Ovary (tissue), 3 donors: ENCODE measurements at regions not wholly inside any gene's neighbourhood (a gene's known extent, or its start where the extent isn't known, plus 50 kb on each side); places are given as distances from the start of the nearest gene placed in this dataset.

Source experiments
- CTCF ChIP-seq, 3 donors: fragments of 450-650 bp in 2 of 3; fragments of 200-600 bp in 1 of 3; IDR thresholded peaks; one replicate each; pipeline versions ENCODE4 v1.5.1 to v1.8.0; 2016 to 2022; ENCODE audit warnings: antibody characterized with exemption in 3 of 3, mild to moderate bottlenecking in 1 of 3
- EP300 ChIP-seq: sonication (generic); formaldehyde crosslinking; IDR thresholded peaks from one replicate; pipeline ENCODE4 v1.6.1; 2017; ENCODE audit warnings: antibody characterized with exemption
- POLR2A ChIP-seq: fragments of 450-650 bp; IDR thresholded peaks from one replicate; pipeline ENCODE4 v1.6.1; 2017; ENCODE audit warnings: antibody characterized with exemption, mild to moderate bottlenecking, moderate library complexity
- donor health status: DM: no; HTN: no; CAD: no.

GRCh38 chr10:33047655-33048054 lies 89.6 kb upstream of the ITGB1 start:
- TF ChIP-seq CTCF (IDR thresholded peaks at IDR 0.05) (no peak), EP300 (no peak), POLR2A (no peak)
